HCT116 (cell line): ENCODE measurements at regions not wholly inside any gene's neighbourhood (a gene's known extent, or its start where the extent isn't known, plus 50 kb on each side); places are given as distances from the start of the nearest gene placed in this dataset.

Experiments
- ATAC-seq: fragments of 200-7000 bp; cut with Tn5 transposase; 2 replicates; pipeline ENCODE4 v1.9.1; 2020; ENCODE audit warnings: mild to moderate bottlenecking, moderate library complexity
- BruUV-seq: library from RNA; stranded (reverse); fragments of 400-500 nt; replicated peaks from 2 replicates; lab custom pipeline; 2021; lab: Mats Ljungman, UMichigan
- CTCF ChIA-PET: fragments of 300-600 bp; sonication (Branson Sonifier 250); formaldehyde crosslinking; loops from one replicate; lab custom pipeline; 2021; ENCODE audit warnings: antibody characterized with exemption; lab: Charles Lee
- POLR2A ChIA-PET: fragments of 300-600, 350-600 bp; sonication (Branson Sonifier 250); formaldehyde crosslinking; loops from one replicate; lab custom pipeline; 2021; ENCODE audit warnings: antibody characterized with exemption; lab: Charles Lee
- RAD21 ChIA-PET, 2 experiments: fragments of 300-600 bp; sonication (Branson Sonifier 250); formaldehyde crosslinking; loops; one replicate each; lab custom pipeline; 2023; ENCODE audit warnings: low total read pairs in 2 of 2; ENCODE audit not compliant: uncharacterized antibody in 2 of 2, unreplicated experiment in 2 of 2, low non-redundant PET in 1 of 2; lab: Charles Lee
- DNase-seq: peaks from one replicate; pipeline ENCODE4 v3.0.0-alpha.2; 2010; ENCODE audit warnings: low read depth, low spot score
- H2AFZ ChIP-seq: fragments of 200-600 bp; shearing (Covaris generic), sonication (generic); 2 replicates; pipeline ENCODE4 v1.6.1; 2017; ENCODE audit warnings: low read depth, mixed run types, mixed read lengths, antibody characterized with exemption, low read length; ENCODE audit not compliant: poor library complexity, severe bottlenecking
- H3K27ac ChIP-seq: 2 replicates; pipeline ENCODE4 v1.5.1; 2012; ENCODE audit warnings: low read depth, low read length
- H3K27me3 ChIP-seq: fragments of 200-600 bp; sonication (generic); 2 replicates; pipeline ENCODE4 v1.6.1; 2016; ENCODE audit warnings: mixed run types, low read length, mixed read lengths; ENCODE audit not compliant: insufficient read depth
- H3K36me3 ChIP-seq, 2 experiments: fragments of 200-500 bp in 1 of 2; fragments of 200-600 bp in 1 of 2; sonication (Bioruptor generic) in 1 of 2; sonication (generic) in 1 of 2; 2 replicates each; pipeline versions ENCODE4 v1.5.1 to v1.6.1; 2014 to 2016; ENCODE audit warnings: low read length in 2 of 2, inconsistent platforms in 1 of 2, mixed read lengths in 1 of 2, mixed run types in 1 of 2; ENCODE audit not compliant: insufficient read depth in 2 of 2, control insufficient read depth in 1 of 2
- H3K4me1 ChIP-seq, 2 experiments: fragments of 200-600 bp in 1 of 2; sonication (generic) in 1 of 2; 2 replicates each; pipeline versions ENCODE4 v1.5.1 to v1.6.1; 2012 to 2017; ENCODE audit warnings: low read length in 2 of 2, inconsistent platforms in 1 of 2, mild to moderate bottlenecking in 1 of 2, mixed read lengths in 1 of 2, mixed run types in 1 of 2, moderate library complexity in 1 of 2; ENCODE audit not compliant: insufficient read depth in 2 of 2, control insufficient read depth in 1 of 2
- H3K4me2 ChIP-seq: fragments of 200-600 bp; sonication (generic); 2 replicates; pipeline ENCODE4 v1.6.1; 2017; ENCODE audit warnings: mixed run types, low read length, mixed read lengths
- H3K4me3 ChIP-seq, 2 experiments: fragments of 200-600 bp in 1 of 2; sonication (generic) in 1 of 2; replicated peaks in 1 of 2; 2 replicates each; pipeline ENCODE4 v1.5.1; 2011 to 2016; ENCODE audit warnings: low read length in 2 of 2, control low read depth in 1 of 2, low read depth in 1 of 2, mild to moderate bottlenecking in 1 of 2, mixed read lengths in 1 of 2, mixed run types in 1 of 2
- H3K79me2 ChIP-seq: fragments of 200-600 bp; sonication (generic); 2 replicates; pipeline ENCODE4 v1.6.1; 2017; ENCODE audit warnings: mild to moderate bottlenecking, mixed run types, low read length, moderate library complexity, mixed read lengths; ENCODE audit not compliant: insufficient read depth
- H3K9ac ChIP-seq: fragments of 200-600 bp; sonication (generic); 2 replicates; pipeline ENCODE4 v1.6.1; 2016; ENCODE audit warnings: low read length, mixed read lengths
- H3K9me2 ChIP-seq: fragments of 200-600 bp; sonication (generic), shearing (Covaris generic); 2 replicates; pipeline ENCODE4 v1.6.1; 2017; ENCODE audit warnings: mixed run types, mild to moderate bottlenecking, moderate library complexity; ENCODE audit not compliant: insufficient read depth
- H3K9me3 ChIP-seq, 2 experiments: fragments of 200-500 bp in 1 of 2; fragments of 200-600 bp in 1 of 2; sonication (Bioruptor generic) in 1 of 2; sonication (generic) in 1 of 2; 2 replicates each; pipeline ENCODE4 v1.6.1; 2014 to 2017; ENCODE audit warnings: low read length in 2 of 2, mixed read lengths in 2 of 2, inconsistent platforms in 1 of 2, low read depth in 1 of 2, mild to moderate bottlenecking in 1 of 2, mixed run types in 1 of 2, moderate library complexity in 1 of 2; ENCODE audit not compliant: control insufficient read depth in 1 of 2, insufficient read depth in 1 of 2
- H4K20me1 ChIP-seq: fragments of 200-600 bp; sonication (generic), shearing (Covaris generic); 2 replicates; pipeline ENCODE4 v1.6.1; 2017; ENCODE audit warnings: mixed run types, mild to moderate bottlenecking, moderate library complexity; ENCODE audit not compliant: insufficient read depth
- CTCF ChIP-seq, 3 experiments: fragments of 200-600 bp in 1 of 3; sonication (generic) in 1 of 3; IDR thresholded peaks in 2 of 3; conservative IDR thresholded peaks in 1 of 3; 2 replicates each; pipeline ENCODE4 v1.5.1; 2012 to 2017; ENCODE audit warnings: low read depth in 2 of 3, low read length in 2 of 3, antibody characterized with exemption in 1 of 3, borderline replicate concordance in 1 of 3, control low read depth in 1 of 3, mild to moderate bottlenecking in 1 of 3, mixed read lengths in 1 of 3, mixed run types in 1 of 3, moderate library complexity in 1 of 3; ENCODE audit not compliant: insufficient read depth in 1 of 3
- EGR1 ChIP-seq: IDR thresholded peaks from 2 replicates; pipeline ENCODE4 v1.6.1; 2012; ENCODE audit warnings: low read depth
- ELF1 ChIP-seq: IDR thresholded peaks from 2 replicates; pipeline ENCODE4 v1.6.1; 2012; ENCODE audit warnings: low read depth, borderline replicate concordance
- EZH2 ChIP-seq: fragments of 200-600 bp; sonication (generic); IDR thresholded peaks from 2 replicates; pipeline ENCODE4 v1.6.1; 2017; ENCODE audit warnings: antibody characterized with exemption, mixed run types
- FOSL1 ChIP-seq: IDR thresholded peaks from 2 replicates; pipeline ENCODE4 v1.6.1; 2012; ENCODE audit warnings: low read depth
- JUND ChIP-seq: IDR thresholded peaks from 2 replicates; pipeline ENCODE4 v1.6.1; 2012
- MAX ChIP-seq: IDR thresholded peaks from 2 replicates; pipeline ENCODE4 v1.6.1; 2012
- POLR2A ChIP-seq: IDR thresholded peaks from 2 replicates; pipeline ENCODE4 v1.7.0; 2011; ENCODE audit warnings: borderline replicate concordance; ENCODE audit not compliant: insufficient read depth, insufficient read length; ENCODE audit errors: extremely low read depth
- POLR2AphosphoS5 ChIP-seq: IDR thresholded peaks from 2 replicates; pipeline ENCODE4 v1.6.1; 2011; ENCODE audit warnings: mild to moderate bottlenecking, low read depth, low read length, moderate library complexity
- RAD21 ChIP-seq: IDR thresholded peaks from 2 replicates; pipeline ENCODE4 v1.6.1; 2012; ENCODE audit warnings: low read depth, mild to moderate bottlenecking
- SIN3A ChIP-seq: IDR thresholded peaks from 2 replicates; pipeline ENCODE4 v1.6.1; 2012; ENCODE audit warnings: low read depth
- SP1 ChIP-seq: IDR thresholded peaks from 2 replicates; pipeline ENCODE4 v1.6.1; 2012; ENCODE audit warnings: low read depth
- SRF ChIP-seq: IDR thresholded peaks from 2 replicates; pipeline ENCODE4 v1.6.1; 2012; ENCODE audit warnings: low read depth
- TCF7L2 ChIP-seq: IDR thresholded peaks from 2 replicates; pipeline ENCODE4 v1.7.0; 2011; ENCODE audit warnings: borderline replicate concordance, inconsistent platforms; ENCODE audit not compliant: insufficient read depth, insufficient read length; ENCODE audit errors: extremely low read depth
- YY1 ChIP-seq: IDR thresholded peaks from 2 replicates; pipeline ENCODE4 v1.6.1; 2011; ENCODE audit warnings: low read length, low read depth, moderate library complexity, mild to moderate bottlenecking; ENCODE audit not compliant: insufficient replicate concordance; ENCODE audit errors: extremely low read depth
- ZBTB33 ChIP-seq: IDR thresholded peaks from 2 replicates; pipeline ENCODE4 v1.6.1; 2011; ENCODE audit warnings: mild to moderate bottlenecking, low read length, moderate library complexity; ENCODE audit not compliant: insufficient replicate concordance; ENCODE audit errors: extremely low read depth
- intact Hi-C: fragments of 100-400 bp; cut with micrococcal nuclease; formaldehyde crosslinking; loops from 2 replicates; pipeline ENCODE4 v1.10.0; 2022

GRCh38 chr14:105908006-105908405 is 381.6 kb downstream of the TMEM121 start:
- Histone ChIP-seq H4K20me1 (no peaks in the 10 kb centered on the region), H3K79me2 (no peaks in the 10 kb centered on the region), H3K4me3 (no peak overlapping the region), H3K9me3 (no peaks in the 10 kb centered on the region), H3K9me2 (no peaks in the 10 kb centered on the region), H3K27ac (no peak overlapping the region), H3K27me3 (no peaks in the 10 kb centered on the region), H3K9ac (no peak overlapping the region), H3K36me3 (no peaks in the 10 kb centered on the region), H3K4me2 (no peak overlapping the region), H2AFZ (no peak overlapping the region), H3K4me1 (no peaks in the 10 kb centered on the region)
- DNase-seq (no peak), ATAC-seq (no peak)
- POLR2A ChIA-PET, result no interaction called here
- intact Hi-C loops, result no loop called here
- BruUV-seq, result no TSS peak
- TF ChIP-seq ZBTB33 (no peak), EZH2 (no peak), EGR1 (no peak), SP1 (no peak), CTCF (IDR thresholded peaks at IDR 0.05 in 2 of 3, conservative IDR thresholded peaks at IDR 0.05 in 1 of 3; ENCODE audit: borderline replicate concordance in 1 of 3, insufficient read depth in 1 of 3, low read depth in 2 of 3, low read length in 2 of 3) (no peak), ELF1 (no peak), MAX (no peak), SIN3A (no peak), POLR2A (no peak), SRF (no peak), TCF7L2 (no peak), YY1 (no peak), FOSL1 (no peak), RAD21 (no peak), POLR2AphosphoS5 (no peak), JUND (no peak)
- CTCF ChIA-PET, result no interaction called here
- RAD21 ChIA-PET, result no interaction called here
